WTC11 (cell line): ENCODE measurements at regions not wholly inside any gene's neighbourhood (a gene's known extent, or its start where the extent isn't known, plus 50 kb on each side); places are given as distances from the start of the nearest gene placed in this dataset.

ENCODE experiments used
- CTCF ChIP-seq: fragments of 200-600 bp; IDR thresholded peaks from 2 replicates; pipeline ENCODE4 v1.8.0; 2022; ENCODE audit warnings: antibody characterized with exemption
- GRHL2 ChIP-seq: fragments of 250-450 bp; sonication (Bioruptor Pico); IDR thresholded peaks from 2 replicates; pipeline ENCODE4 v1.8.0; 2022; ENCODE audit warnings: mild to moderate bottlenecking, moderate library complexity; ENCODE audit not compliant: insufficient replicate concordance, severe bottlenecking
- IRF2 ChIP-seq: sonication (generic); formaldehyde crosslinking; IDR thresholded peaks from 2 replicates; pipeline ENCODE4 v1.8.0; 2022; ENCODE audit warnings: low read depth, missing genetic modification reagents, borderline replicate concordance

- TF ChIP-seq CTCF, result no peak
- TF ChIP-seq GRHL2 (CRISPR knock-in tag), result no peak
- no peak for TF ChIP-seq IRF2 (CRISPR knock-in tag)
These were observed 638.0 kb upstream of the MKI67 start for GRCh38 chr10:128764190-128764589.
